ENCODE measurements at regions not wholly inside any gene's neighbourhood (a gene's known extent, or its start where the extent isn't known, plus 50 kb on each side); places are given as distances from the start of the nearest gene placed in this dataset.

DNA sequence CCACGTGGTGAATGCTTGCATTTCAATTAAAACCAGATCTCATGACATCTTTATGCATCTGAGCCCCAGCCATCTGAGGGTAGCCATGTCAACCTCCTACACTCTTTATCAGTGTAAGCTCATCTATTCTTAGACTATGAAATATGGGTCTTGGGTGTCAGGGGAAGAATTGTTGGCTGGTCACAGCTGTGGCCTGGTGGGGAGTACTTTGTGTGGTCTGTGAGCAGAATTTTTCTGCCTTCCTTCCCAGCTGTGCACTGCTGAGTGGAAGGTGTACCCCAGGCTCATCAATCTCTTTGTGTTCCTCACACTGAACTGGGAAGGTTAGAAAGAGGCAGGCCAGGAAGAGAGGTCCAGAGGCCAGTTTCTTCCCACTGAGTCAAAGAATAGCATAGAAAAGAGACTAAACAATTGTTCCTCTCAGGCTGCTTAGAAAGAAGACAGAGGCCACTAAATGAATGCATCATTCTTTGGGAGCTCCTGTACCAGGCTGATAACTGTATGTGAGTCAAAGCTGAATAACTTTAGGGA, 202.7 kb upstream of the RGMB start:
- TF ChIP-seq, protein P1, sequence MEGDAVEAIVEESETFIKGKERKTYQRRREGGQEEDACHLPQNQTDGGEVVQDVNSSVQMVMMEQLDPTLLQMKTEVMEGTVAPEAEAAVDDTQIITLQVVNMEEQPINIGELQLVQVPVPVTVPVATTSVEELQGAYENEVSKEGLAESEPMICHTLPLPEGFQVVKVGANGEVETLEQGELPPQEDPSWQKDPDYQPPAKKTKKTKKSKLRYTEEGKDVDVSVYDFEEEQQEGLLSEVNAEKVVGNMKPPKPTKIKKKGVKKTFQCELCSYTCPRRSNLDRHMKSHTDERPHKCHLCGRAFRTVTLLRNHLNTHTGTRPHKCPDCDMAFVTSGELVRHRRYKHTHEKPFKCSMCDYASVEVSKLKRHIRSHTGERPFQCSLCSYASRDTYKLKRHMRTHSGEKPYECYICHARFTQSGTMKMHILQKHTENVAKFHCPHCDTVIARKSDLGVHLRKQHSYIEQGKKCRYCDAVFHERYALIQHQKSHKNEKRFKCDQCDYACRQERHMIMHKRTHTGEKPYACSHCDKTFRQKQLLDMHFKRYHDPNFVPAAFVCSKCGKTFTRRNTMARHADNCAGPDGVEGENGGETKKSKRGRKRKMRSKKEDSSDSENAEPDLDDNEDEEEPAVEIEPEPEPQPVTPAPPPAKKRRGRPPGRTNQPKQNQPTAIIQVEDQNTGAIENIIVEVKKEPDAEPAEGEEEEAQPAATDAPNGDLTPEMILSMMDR (IDR thresholded peaks at IDR 0.05; ENCODE audit: low read depth, low read length, missing input control), result no peak
- TF ChIP-seq YY1 (IDR thresholded peaks at IDR 0.05), result no peak
- TF ChIP-seq, protein P2, sequence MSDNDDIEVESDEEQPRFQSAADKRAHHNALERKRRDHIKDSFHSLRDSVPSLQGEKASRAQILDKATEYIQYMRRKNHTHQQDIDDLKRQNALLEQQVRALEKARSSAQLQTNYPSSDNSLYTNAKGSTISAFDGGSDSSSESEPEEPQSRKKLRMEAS (IDR thresholded peaks at IDR 0.05), result no peak
- TF ChIP-seq, protein P3, sequence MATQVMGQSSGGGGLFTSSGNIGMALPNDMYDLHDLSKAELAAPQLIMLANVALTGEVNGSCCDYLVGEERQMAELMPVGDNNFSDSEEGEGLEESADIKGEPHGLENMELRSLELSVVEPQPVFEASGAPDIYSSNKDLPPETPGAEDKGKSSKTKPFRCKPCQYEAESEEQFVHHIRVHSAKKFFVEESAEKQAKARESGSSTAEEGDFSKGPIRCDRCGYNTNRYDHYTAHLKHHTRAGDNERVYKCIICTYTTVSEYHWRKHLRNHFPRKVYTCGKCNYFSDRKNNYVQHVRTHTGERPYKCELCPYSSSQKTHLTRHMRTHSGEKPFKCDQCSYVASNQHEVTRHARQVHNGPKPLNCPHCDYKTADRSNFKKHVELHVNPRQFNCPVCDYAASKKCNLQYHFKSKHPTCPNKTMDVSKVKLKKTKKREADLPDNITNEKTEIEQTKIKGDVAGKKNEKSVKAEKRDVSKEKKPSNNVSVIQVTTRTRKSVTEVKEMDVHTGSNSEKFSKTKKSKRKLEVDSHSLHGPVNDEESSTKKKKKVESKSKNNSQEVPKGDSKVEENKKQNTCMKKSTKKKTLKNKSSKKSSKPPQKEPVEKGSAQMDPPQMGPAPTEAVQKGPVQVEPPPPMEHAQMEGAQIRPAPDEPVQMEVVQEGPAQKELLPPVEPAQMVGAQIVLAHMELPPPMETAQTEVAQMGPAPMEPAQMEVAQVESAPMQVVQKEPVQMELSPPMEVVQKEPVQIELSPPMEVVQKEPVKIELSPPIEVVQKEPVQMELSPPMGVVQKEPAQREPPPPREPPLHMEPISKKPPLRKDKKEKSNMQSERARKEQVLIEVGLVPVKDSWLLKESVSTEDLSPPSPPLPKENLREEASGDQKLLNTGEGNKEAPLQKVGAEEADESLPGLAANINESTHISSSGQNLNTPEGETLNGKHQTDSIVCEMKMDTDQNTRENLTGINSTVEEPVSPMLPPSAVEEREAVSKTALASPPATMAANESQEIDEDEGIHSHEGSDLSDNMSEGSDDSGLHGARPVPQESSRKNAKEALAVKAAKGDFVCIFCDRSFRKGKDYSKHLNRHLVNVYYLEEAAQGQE (IDR thresholded peaks at IDR 0.05), result no peak
- TF ChIP-seq RAD21 (IDR thresholded peaks at IDR 0.05), result no peak
- TF ChIP-seq TAF1 (conservative IDR thresholded peaks at IDR 0.05), result no peak
- TF ChIP-seq, protein P4, sequence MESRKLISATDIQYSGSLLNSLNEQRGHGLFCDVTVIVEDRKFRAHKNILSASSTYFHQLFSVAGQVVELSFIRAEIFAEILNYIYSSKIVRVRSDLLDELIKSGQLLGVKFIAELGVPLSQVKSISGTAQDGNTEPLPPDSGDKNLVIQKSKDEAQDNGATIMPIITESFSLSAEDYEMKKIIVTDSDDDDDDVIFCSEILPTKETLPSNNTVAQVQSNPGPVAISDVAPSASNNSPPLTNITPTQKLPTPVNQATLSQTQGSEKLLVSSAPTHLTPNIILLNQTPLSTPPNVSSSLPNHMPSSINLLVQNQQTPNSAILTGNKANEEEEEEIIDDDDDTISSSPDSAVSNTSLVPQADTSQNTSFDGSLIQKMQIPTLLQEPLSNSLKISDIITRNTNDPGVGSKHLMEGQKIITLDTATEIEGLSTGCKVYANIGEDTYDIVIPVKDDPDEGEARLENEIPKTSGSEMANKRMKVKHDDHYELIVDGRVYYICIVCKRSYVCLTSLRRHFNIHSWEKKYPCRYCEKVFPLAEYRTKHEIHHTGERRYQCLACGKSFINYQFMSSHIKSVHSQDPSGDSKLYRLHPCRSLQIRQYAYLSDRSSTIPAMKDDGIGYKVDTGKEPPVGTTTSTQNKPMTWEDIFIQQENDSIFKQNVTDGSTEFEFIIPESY (IDR thresholded peaks at IDR 0.05), result no peak
- TF ChIP-seq SP1 (IDR thresholded peaks at IDR 0.05), result no peak

Data from liver (tissue), 3 donors.